NCI-H226 (cell line): ENCODE measurements at regions not wholly inside any gene's neighbourhood (a gene's known extent, or its start where the extent isn't known, plus 50 kb on each side); places are given as distances from the start of the nearest gene placed in this dataset.

Experiments
- DNase-seq: peaks from one replicate; pipeline ENCODE4 v3.0.0-alpha.2; 2015

- DNase-seq, result peak; percentile 99
These were observed 129.8 kb downstream of the SATB1 start for GRCh38 chr3:18295171-18295920.

- no peak for DNase-seq
These were observed 135.0 kb downstream of the SATB1 start for GRCh38 chr3:18290157-18290556.

- no peak for DNase-seq
These were observed 136.9 kb downstream of the SATB1 start for GRCh38 chr3:18288243-18288642.

- no peak for DNase-seq
These were observed 140.4 kb downstream of the SATB1 start for GRCh38 chr3:18284716-18285115.

- no peak for DNase-seq
These were observed 141.5 kb downstream of the SATB1 start for GRCh38 chr3:18283680-18284079.

- no peak for DNase-seq
These were observed 142.6 kb downstream of the SATB1 start for GRCh38 chr3:18282507-18282906.

GRCh38 chr3:18279226-18279737 lies 145.9 kb downstream of the SATB1 start:
- DNase-seq, result no peak

GRCh38 chr3:18264853-18265252 lies 160.3 kb downstream of the SATB1 start:
- DNase-seq, result no peak

GRCh38 chr3:18264361-18264760 lies 160.8 kb downstream of the SATB1 start:
- DNase-seq, result no peak

- DNase-seq, result no peak
These were observed 166.6 kb downstream of the SATB1 start for GRCh38 chr3:18258492-18258891.

- DNase-seq, result no peak
These were observed 172.6 kb downstream of the SATB1 start for GRCh38 chr3:18252578-18252977.

- no peak for DNase-seq
These were observed 174.1 kb downstream of the SATB1 start for GRCh38 chr3:18250991-18251390.

GRCh38 chr3:18249126-18249525 lies 176.0 kb downstream of the SATB1 start:
- DNase-seq, result no peak

- no peak for DNase-seq
These were observed 177.3 kb downstream of the SATB1 start for GRCh38 chr3:18247776-18248310.

- no peak for DNase-seq
These were observed 177.9 kb downstream of the SATB1 start for GRCh38 chr3:18247139-18247695.

GRCh38 chr3:18246336-18247060 lies 178.6 kb downstream of the SATB1 start:
- DNase-seq, result no peak

- DNase-seq, result no peak
These were observed 179.4 kb downstream of the SATB1 start for GRCh38 chr3:18245721-18246120.

- no peak for DNase-seq
These were observed 183.3 kb downstream of the SATB1 start for GRCh38 chr3:18241837-18242236.

GRCh38 chr3:18239674-18240073 lies 185.5 kb downstream of the SATB1 start:
- DNase-seq, result no peak

GRCh38 chr3:18238746-18239331 lies 186.3 kb downstream of the SATB1 start:
- no peak for DNase-seq

- no peak for DNase-seq
These were observed 186.8 kb downstream of the SATB1 start for GRCh38 chr3:18238332-18238731.

- DNase-seq, result peak; percentile 8
These were observed 187.7 kb downstream of the SATB1 start for GRCh38 chr3:18237251-18238005.
